Non-pigmented ciliary epithelial cell (primary cell): ENCODE measurements at regions not wholly inside any gene's neighbourhood (a gene's known extent, or its start where the extent isn't known, plus 50 kb on each side); places are given as distances from the start of the nearest gene placed in this dataset.
A peak's percentile ranks its signal among the peaks of the same experiment; 100 is the strongest.

Experiments used
- DNase-seq: peaks from one replicate; pipeline ENCODE4 v3.0.0-alpha.2; 2010; ENCODE audit warnings: low read depth

DNA sequence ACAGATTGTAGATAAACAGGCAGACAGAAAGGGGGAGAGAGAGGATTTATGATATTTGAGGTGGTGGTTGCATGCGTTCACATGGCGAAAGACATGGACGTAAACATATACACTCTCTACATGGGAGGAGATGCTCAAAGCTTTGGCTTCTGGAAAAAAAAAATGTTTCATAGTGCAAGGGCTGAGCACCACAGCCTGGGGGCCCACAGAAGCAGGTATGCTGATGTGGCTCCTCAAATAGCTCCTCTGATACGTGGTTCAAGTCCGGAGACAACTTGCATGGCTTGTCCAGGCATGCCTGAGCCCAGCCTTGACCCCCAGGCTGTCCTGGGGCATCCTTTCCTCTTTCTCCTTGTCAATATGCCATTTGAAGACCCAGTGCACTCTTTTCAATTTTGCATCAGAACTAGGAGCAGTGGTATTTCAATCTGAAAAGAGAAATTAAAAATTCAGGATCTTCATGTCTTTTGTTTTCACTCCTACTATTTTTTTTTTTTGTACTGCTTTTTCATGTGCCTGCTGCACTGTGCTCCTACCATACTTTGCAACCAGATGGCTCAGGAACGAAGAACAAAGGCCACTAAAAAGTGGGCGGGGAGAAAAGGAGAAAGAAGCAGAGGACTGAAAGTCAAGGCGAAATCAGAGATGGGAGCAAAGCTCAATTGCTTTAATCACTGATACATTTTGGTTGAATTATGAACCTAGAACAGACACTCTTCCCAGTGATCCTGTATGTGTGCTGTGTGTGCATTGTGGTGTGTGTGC lies 495.7 kb upstream of the TCF4 start:
- DNase-seq, result no peak

DNA sequence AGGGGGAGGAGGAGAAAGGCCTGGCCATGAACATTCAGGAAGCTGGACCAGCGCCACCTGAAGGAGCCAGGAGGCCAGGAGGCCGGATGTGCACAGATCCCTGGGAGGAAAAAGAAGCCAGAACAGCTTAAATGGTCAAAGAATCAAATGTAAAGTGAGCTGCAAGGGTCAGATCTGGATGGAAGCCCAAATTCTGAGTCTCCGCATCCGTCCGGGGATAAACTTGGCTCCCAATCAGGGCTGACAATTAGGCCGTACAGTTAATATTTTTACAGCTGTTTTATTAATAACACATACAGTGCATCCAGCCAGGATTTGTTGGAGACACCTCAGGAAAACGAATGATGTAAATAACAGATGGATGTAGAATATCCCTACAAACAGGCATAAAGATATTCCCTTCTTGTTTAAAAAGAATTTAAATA lies 495.1 kb upstream of the TCF4 start:
- peak; percentile 5 for DNase-seq

DNA sequence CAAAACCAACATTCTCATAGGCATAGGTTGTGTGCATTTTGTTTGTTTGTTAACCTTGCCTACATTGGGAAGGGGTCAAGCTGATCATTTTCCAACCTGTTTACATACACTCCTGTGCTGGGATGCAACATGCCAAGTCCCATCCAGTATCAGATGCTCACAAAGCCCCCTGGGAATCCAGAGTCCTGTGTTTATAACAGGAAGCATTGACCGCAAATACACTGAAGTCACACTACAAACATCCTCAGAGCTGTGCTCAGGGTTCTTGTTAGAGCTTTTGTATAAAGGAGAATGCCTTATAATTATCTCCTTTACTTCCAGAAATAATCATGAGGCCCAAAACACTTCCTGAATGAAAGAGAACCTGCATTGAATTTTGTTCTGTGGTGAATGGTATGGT lies 488.7 kb upstream of the TCF4 start:
- no peak for DNase-seq

DNA sequence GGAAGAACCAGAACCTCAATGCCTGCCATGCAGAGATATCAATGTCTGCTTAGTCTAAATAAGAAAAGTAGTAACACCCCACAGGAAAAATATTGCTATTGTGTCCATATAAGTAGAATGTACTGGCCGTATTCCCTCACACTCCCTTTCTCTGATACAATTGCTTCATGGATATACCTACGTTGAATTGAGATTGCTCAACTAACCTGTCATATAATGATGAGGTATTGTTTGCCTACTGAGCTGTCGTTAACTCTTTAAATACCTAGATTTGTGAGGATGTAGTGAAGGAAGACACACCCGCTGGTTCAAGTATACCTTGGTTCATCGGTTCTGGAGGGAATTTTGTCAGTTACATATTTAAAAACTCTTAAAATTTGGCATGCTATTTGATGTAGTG lies 480.7 kb upstream of the TCF4 start:
- DNase-seq, result no peak

DNA sequence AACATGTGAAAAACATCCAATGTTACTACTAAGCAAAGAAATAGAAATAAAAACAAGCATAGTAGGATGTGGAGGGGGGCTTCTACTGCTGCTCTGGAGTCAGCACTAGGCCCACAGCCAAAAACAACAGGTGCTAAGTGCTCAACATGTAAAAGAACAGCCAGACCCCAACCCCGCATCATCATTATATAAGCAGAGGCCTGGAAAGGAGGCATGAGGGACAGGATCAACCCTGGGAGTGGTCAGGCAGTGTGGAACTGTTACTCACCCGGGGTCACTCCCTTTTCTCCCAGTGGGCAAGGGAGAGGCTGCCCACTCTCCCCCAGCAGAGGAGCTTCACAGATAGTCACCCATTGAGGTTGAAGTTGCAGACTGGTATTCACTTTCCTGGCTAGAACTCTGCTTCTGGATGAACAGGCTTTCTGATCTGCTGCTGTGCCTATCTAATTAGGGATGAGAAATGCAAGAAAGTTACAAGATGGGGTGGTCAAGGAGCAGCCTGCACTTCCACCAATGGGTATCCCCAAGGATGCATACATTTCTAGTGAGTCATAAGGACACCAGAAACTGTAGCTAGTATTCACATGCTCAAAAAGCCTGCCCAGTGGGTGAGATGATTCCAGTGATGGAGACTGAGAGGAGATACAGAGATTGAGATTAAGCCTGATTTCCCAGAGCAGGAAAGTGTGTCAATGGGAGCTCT lies 480.1 kb upstream of the TCF4 start:
- peak; percentile 15 for DNase-seq

DNA sequence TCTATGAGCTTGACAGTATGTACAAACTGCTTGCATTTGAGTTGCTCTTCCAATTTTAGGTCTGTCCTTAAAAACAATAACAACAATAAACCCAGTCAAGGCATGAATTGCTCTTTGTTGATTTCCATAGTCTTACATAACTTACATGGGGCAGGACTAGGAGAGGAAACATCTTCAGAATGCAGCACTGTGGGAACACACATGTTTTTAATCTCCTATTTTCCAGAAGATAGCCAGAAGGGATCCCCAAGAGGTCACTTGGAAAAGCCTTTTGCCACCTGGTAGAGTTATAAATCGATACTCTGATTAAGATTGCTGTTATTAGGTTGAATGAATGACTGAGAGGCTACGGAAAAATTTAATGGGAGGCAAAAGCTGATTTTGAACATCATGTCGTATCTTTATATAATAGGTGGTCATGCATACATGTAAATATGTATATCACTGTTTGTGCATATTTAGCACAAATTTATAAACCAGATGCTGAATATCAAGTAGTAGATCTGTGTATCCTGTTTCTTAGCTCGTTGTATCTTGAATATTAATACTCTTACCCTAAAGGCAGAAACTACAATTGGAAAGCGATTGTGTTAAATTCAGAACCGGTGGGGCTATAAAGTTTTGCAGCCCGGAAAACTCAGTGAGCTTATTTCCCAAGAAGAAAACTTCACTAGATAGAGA lies 479.4 kb upstream of the TCF4 start:
- DNase-seq, result no peak

DNA sequence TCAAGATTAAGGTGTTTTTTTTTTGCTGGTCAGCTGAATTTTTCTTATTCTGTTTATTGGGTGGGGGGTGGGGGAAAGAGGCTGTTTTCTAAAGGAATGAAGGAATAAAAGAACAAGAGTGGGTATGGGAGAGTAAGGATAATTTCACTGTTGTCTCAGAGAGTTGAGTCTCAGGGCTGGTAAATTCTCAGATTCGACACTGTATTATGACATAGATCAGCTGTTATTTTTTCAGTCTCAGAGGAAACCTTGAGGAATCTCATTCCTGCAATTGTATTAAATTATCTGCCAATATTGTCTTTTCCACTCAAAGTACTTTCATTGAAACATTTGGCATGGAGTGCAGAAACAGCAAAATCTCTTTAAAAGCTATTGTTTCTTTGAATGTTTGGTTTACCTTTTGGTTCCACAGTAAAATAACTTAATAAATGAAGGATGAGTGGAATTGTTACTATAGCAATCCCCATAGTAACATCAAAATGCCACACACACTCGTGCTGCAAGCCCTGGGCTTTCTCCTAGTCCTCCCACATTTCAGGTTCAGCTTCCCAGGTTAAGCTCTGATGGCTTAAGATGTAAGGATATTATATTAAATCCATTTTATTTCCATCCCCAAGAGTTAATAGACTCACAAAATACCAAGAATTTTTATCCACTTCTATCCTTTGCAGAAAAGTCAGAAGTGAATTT lies 478.7 kb upstream of the TCF4 start:
- no peak for DNase-seq

DNA sequence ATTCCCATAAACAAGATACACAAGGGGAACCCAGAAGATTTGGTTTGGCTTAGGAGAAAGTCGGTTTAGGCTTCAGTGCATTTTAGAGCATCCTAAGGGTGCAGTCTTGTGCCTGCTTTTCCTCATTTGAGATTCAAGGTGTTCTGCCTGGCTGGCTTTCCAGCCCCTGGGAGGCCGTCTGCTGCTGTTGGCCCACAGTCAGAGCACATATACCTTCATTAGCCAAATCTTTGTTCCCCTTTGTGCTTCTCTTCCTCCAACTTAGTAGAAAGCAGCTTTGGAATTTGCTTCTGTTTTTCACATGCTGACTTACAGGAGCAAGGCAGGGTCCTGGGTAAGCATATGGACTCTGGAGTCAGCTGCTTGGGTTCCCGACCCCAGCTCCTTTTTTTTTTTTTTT lies 477.1 kb upstream of the TCF4 start:
- DNase-seq, result no peak

DNA sequence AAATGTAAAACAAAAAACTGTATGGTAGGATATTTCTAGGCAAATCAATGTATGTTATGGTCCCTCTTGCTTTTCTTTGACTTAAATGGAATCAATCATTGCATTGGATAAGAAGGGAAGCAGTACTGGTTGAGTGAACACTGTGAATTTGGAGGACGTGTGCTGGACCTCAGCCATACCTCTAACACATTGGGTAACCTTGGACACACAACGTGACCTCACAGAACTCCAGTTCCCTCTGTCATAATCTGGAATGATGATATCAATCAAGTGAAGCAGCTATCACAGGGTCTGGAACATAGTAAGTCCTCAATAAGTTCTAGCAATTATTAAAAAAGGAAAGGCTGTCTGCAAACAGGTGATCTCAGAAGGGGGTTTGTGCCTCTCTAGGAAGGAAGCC lies 474.9 kb upstream of the TCF4 start:
- no peak for DNase-seq

DNA sequence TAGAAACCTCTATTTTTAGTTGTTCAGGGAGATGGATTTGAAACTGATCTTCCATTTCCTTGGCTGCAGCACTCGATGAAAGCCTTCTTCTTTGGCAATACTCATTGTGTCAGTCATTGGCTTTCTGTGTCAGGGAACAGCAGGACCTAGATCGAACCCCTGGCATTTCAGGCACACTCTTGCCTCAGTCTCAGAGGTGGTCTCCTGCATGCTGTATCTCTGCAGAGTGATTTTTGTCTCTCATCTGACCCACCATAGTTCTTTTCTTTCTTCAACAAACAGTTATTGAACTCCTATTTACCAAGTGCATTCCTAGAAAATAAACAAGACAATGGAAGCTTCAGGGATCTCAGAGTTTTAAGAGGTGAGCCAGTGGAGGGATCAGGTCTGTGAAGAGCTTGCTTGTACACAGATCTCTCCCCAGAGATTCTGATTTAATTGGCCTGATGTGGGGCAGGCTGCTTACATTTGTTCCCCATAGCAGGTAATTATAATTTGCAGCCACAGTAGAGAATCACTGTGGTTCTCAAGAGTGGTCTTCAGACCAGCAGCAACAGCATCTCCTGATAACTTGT lies 473.1 kb upstream of the TCF4 start:
- no peak for DNase-seq

DNA sequence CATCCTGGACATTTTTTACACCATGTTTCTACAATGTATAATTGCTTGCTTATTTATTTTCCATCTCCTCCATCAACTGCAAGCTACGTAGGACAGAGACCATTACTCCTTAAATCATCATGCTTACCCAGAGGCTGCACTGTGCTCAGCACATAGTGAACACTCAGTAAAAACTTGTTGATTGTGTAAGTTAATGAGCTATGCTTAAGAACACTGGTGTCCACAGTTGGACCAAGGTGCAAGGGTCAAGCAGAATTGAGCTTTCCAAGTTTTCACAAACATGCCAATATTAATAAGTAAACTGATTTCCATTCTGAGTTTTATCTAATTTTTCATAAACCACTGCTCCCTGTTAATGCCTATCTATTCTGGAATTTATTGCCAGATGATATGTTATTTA lies 464.2 kb upstream of the TCF4 start:
- DNase-seq, result no peak

DNA sequence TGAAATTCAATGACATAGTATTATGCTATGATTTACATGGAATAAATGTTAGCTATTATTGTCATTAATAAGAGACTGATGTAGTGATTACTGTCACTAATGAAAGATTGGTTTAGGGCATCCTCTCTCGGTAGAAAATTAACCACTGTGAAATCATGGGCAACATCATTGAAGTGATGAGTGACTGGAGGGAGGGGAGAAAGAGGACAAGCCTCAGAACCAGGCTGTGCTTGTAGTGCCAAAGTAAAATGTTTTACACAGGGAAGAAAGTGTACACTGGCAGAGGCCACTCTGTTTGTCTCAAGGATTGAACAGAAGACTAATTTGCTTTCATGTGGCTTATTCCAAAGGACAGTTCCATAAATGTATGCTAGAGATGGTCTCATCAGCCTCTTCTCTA lies 456.2 kb upstream of the TCF4 start:
- DNase-seq, result no peak

DNA sequence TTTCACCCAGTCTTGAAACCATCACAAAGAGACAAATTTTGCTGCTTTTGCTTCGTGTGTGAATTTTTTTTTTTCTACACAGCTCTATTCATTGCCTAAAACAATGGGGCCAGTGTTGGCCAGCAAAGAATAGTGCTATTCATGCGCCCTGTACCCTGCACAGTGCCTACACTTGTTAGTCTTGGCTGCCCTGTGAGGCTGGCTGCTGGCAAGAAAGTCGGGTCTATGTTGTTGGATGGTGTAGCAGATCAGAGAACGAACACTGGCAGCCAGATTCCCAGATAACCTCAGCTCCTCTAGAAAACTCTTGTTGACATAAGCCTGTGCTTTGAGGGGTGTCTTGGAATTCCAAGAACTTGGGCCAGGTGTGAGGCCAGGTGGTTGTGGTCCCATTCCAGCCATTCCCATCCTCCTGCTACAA lies 455.7 kb upstream of the TCF4 start:
- DNase-seq, result no peak

DNA sequence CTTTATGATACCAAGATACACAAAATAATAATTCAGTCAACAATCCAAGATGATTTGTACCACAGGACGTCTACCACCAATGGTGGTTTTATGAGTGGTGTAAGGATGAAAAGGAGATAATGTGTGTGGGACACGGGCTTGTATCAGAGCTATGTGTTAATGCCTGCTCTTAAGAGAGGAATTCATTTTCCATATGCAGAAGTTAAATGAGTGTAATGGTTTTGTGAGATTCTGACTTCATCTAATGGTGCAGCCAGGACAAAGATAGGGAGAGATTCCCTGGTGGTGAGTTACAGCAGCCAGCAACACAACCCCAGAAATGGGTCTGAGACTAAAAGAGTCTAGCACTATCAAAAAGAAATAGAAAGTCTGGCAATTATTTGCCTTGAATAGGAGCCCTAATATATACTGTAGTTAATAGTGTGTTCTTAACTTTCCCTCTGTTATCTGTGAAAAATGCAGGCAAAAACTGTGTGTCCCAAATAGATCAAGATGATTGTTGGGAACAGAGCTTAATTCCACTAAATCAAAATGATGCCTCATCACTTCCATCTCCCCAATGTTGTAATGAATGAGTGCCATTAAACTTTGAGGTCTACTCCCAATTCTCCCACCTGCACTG lies 455.0 kb upstream of the TCF4 start:
- DNase-seq, result no peak

DNA sequence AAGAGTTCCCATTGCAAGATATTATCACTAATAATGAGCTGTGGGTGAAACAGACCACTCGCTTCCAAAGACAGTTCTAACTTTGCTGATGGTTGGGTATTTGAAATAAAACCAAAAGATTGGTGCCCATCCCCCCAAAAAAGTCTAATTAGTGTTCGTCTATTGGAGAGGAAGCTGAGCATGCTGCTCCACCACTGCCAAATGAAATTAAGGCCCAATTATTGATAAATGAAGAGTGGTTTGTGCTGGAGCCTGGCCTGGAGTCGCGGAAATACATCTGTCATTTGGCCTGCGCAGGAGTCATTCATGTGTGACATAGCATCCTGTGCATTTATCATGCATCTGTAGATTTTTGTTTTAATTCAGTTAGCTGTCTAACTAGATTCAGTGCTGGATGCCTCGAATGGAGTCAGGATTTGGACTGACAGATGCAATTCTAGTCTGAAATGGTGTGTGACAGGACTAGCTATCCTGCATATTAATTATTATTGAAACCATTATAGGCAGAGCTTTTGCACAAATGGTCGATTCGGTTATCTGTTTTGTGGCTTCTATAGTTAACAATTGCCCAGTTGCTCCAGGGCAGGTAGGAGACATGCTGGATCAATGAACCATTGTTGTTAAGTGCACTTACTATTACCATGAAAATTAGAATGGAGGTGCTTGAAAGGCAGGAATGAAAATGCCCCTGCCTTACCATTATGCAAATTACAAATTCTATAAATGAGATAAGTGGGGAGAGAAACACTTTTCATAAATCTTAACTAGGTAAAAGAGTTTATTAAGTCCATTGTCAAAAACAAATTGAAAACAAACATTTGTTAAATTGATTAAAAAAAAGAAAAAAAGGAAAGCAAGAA lies 450.4 kb upstream of the TCF4 start:
- DNase-seq, result no peak

DNA sequence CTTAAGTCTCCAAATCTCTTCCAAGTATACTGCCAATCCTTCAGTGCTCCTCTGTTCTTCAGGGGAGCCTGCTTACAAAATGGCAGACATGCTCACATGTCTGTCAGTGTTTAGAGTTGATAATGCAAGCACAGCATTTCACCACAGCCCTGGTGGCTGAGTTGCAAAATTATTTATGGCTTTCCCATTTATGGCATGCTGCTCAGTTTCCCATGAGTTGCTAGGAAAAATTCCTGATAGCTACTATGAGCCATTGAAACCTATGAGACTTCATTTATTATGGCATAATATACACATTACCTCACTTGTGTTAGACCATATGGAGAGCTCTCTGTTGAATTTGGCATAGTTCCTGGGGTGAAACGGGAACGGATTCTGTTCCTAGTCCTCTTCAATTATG lies 448.7 kb upstream of the TCF4 start:
- no peak for DNase-seq

DNA sequence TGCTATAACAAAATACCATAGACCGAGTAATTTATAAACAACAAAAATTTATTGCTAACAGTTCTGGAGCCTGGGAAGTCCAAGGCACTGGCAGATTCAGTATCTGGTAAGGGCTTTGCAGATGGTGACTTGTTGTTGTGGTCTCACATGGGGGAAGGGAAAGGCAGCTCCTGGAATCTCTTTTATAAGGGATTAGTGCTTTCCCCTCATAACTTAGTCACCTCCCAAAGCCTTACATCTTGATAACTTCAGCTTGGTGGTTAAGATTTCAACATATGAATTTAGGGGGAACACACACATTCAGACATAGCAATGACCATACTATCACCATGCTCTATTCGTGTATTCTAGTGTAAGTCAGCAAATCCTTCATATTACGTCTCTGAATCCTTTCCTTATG lies 447.6 kb upstream of the TCF4 start:
- no peak for DNase-seq

DNA sequence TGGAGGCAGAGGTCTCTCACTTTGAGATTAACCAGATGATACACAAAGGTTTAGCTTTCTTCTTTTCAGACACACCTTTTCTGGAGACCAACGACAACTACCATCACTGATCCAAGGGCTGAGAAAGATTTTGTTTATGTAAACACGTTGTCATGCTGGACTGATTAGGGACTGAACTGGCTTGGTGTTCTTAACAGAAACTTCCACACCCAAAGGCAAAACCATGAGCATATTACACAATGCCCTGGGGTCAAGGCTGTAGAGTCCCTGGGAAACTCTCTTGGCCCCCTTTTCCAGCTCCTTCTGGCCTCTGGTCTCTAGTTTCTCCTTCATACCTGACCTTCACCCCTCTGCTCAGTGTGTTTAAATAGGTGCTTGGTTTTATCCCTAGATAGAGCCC lies 447.0 kb upstream of the TCF4 start:
- DNase-seq, result no peak

DNA sequence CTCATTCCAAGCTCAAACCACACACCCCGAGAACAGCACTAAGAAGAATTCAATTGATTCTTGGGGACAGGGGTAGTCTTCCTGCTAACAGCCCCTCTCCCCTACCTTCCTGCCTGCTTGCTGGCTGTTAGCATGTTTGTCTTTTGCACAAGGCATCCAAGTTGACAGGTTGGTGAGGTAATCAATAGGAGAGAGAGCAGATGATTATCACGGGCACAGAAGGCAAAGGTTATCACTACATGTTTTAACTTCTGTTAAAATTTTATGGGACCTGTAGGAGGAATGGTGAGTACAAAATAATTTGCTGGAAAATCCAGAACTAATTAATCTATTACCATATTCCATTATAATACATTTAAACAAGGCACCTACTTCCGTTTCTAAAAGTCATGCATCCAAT lies 442.1 kb upstream of the TCF4 start:
- DNase-seq, result no peak

DNA sequence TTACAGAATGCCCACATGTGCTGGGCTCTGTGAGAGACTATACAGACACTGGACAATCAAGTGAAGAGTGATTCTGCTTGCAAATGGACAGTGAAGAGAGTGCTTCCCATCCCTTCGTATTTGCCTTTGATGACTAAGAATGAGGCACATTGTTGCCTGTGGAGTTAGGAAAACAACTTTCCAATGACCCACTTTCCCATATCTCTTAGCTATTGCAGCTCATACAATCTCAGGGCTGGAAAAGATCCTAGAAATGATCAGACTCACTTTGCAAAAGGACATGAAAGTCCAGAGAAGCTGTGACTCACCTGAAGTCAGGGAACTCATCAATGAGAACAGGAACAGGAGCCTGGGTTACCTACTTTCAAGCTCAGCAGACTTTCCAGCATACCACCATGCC lies 440.5 kb upstream of the TCF4 start:
- peak; percentile 11 for DNase-seq

DNA sequence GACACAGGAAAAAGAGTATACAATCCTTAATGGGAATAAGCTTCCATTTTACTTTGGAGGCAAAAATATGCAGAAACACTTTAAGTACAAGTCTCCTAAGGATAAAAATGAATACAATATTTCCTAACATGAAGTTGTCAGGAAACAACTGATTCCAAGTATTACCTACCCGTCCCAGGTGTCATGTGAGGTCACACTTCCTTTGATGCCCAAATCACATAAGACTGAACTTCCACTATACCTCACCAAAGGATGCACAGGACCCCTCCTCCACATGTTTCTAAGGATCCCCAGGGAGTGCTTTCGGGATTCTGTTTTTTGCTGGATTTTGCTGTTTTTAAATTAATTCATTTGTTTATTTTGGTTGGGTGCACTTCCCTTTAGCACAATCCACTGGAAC lies 438.5 kb upstream of the TCF4 start:
- DNase-seq, result no peak
